ENCODE measurements at regions not wholly inside any gene's neighbourhood (a gene's known extent, or its start where the extent isn't known, plus 50 kb on each side); places are given as distances from the start of the nearest gene placed in this dataset.

DNA sequence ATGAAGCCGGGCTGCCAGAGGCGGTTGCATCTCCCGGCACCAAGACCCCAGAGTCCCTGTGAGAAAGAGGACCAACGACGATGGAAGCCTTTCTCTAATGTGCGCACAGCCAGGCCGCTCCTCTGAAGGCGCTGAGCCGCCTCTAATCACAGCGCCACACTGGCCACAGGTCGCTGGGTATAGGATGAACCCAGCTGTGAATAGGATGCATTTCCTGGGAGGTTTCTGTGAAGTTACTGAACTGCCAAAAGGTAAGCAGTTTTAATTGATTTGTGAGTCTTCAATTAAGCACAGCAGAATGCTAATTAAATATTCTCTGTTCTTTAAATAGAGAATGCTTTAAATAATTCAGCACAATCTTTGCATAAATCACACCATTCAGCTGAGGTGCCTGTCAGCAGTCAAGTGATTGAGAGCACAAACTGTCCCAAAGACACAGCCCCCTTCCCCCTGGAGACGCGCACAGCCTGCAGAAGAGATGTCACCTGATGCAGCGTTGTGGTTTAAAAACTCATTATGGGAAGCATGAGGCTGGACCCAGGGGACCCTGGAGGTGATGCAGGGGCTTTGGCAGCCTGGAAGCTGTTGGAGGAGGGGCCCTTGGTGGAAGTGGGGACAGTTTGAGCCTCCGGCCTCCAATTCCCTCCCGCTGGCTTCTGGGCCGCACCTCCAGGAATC is 98.1 kb downstream of the RTP5 start:
- TF ChIP-seq ZNF274 (IDR thresholded peaks at IDR 0.05; ENCODE audit: low read depth, low read length) (no peak), POLR2AphosphoS5 (IDR thresholded peaks at IDR 0.05; ENCODE audit: low read depth, low read length) (no peak)
